Endothelial cell of umbilical vein (primary cell): ENCODE measurements at regions not wholly inside any gene's neighbourhood (a gene's known extent, or its start where the extent isn't known, plus 50 kb on each side); places are given as distances from the start of the nearest gene placed in this dataset.

Experiments used
- BruUV-seq: library from RNA; stranded (reverse); fragments of 400-500 nt; replicated peaks from 2 replicates; lab custom pipeline; 2021; lab: Mats Ljungman, UMichigan
- CTCF ChIA-PET: fragments of 300-600, 350-600 bp; sonication (Branson Sonifier 250); formaldehyde crosslinking; loops from one replicate; lab custom pipeline; 2021; ENCODE audit warnings: antibody characterized with exemption, inconsistent platforms; lab: Charles Lee
- POLR2A ChIA-PET: fragments of 300-600, 350-600 bp; sonication (Branson Sonifier 250); formaldehyde crosslinking; loops from one replicate; lab custom pipeline; 2021; ENCODE audit warnings: antibody characterized with exemption, inconsistent platforms; lab: Charles Lee
- DNase-seq: peaks from one replicate; pipeline ENCODE4 v3.0.0-alpha.2; 2011; ENCODE audit warnings: low read depth, low spot score
- FAIRE-seq: peaks from 2 replicates; lab custom pipeline; 2011; peaks lifted over from hg19 to GRCh38; lab: Jason Lieb, UNC
- H2AFZ ChIP-seq: 2 replicates; pipeline ENCODE4 v1.6.0; 2012; ENCODE audit warnings: low read depth, low read length, control low read depth, inconsistent platforms
- H3K27ac ChIP-seq: 2 replicates; pipeline ENCODE4 v1.5.1; 2011; ENCODE audit warnings: low read depth, mild to moderate bottlenecking, control low read depth, low read length, moderate library complexity; ENCODE audit not compliant: insufficient read depth
- H3K27me3 ChIP-seq, 2 experiments: 2 replicates each; pipeline versions ENCODE4 v1.6.0 to v1.6.1; 2011; ENCODE audit warnings: low read length in 2 of 2, mixed read lengths in 1 of 2; ENCODE audit not compliant: control insufficient read depth in 2 of 2, insufficient read depth in 2 of 2
- H3K36me3 ChIP-seq, 2 experiments: 2 replicates in 1 of 2; 3 replicates in 1 of 2; pipeline ENCODE4 v1.5.1; 2011; ENCODE audit warnings: low read length in 2 of 2, mild to moderate bottlenecking in 1 of 2, moderate library complexity in 1 of 2; ENCODE audit not compliant: control insufficient read depth in 2 of 2, insufficient read depth in 2 of 2; ENCODE audit errors: extremely low read depth in 1 of 2
- H3K4me1 ChIP-seq: 3 replicates; pipeline ENCODE4 v1.5.1; 2011; ENCODE audit warnings: mild to moderate bottlenecking, low read length; ENCODE audit not compliant: control insufficient read depth, insufficient read depth; ENCODE audit errors: extremely low read depth
- H3K4me2 ChIP-seq: 2 replicates; pipeline ENCODE4 v1.6.1; 2011; ENCODE audit warnings: low read length, control low read depth, mixed read lengths; ENCODE audit not compliant: insufficient read depth
- H3K4me3 ChIP-seq, 3 experiments: fragments of 200-600 bp in 1 of 3; sonication (generic), shearing (Covaris generic) in 1 of 3; replicated peaks in 1 of 3; 2 replicates each; pipeline ENCODE4 v1.5.1; 2011 to 2016; ENCODE audit warnings: control low read depth in 3 of 3, low read length in 3 of 3, mild to moderate bottlenecking in 2 of 3, inconsistent platforms in 1 of 3, low read depth in 1 of 3, moderate library complexity in 1 of 3; ENCODE audit not compliant: insufficient read depth in 1 of 3
- H3K79me2 ChIP-seq: 2 replicates; pipeline ENCODE4 v1.6.0; 2012; ENCODE audit warnings: low read length, inconsistent platforms; ENCODE audit not compliant: control insufficient read depth, insufficient read depth
- H3K9ac ChIP-seq: replicated peaks from 2 replicates; pipeline ENCODE3; 2011; ENCODE audit warnings: low read length, control low read depth; ENCODE audit not compliant: insufficient read depth; ENCODE audit errors: extremely low read depth
- H3K9me1 ChIP-seq: replicated peaks from 3 replicates; pipeline ENCODE4 v1.6.0; 2011; ENCODE audit warnings: mild to moderate bottlenecking, low read length; ENCODE audit not compliant: control insufficient read depth, insufficient read depth; ENCODE audit errors: extremely low read depth
- H3K9me3 ChIP-seq: replicated peaks from 2 replicates; pipeline ENCODE4 v1.5.1; 2012; ENCODE audit warnings: low read length, inconsistent platforms; ENCODE audit not compliant: control insufficient read depth, insufficient read depth
- H4K20me1 ChIP-seq: replicated peaks from 2 replicates; pipeline ENCODE3; 2011; ENCODE audit warnings: mild to moderate bottlenecking, low read length; ENCODE audit not compliant: control insufficient read depth, insufficient read depth; ENCODE audit errors: extremely low read depth
- EZH2 ChIP-seq: IDR thresholded peaks from 2 replicates; pipeline ENCODE4 v1.6.1; 2012; ENCODE audit warnings: borderline replicate concordance, low read depth, mild to moderate bottlenecking, moderate library complexity, low read length, inconsistent platforms; ENCODE audit not compliant: severe bottlenecking
- FOS ChIP-seq: IDR thresholded peaks from 2 replicates; pipeline ENCODE4 v1.6.1; 2011; ENCODE audit warnings: mild to moderate bottlenecking, low read length, moderate library complexity, borderline replicate concordance; ENCODE audit not compliant: insufficient read depth
- JUN ChIP-seq: IDR thresholded peaks from 2 replicates; pipeline ENCODE4 v1.6.1; 2011; ENCODE audit warnings: borderline replicate concordance, low read depth; ENCODE audit not compliant: insufficient read length, insufficient read depth
- MAX ChIP-seq: IDR thresholded peaks from 2 replicates; pipeline ENCODE4 v1.6.1; 2011; ENCODE audit not compliant: insufficient read depth, insufficient read length
- MYC ChIP-seq: IDR thresholded peaks from one replicate; pipeline ENCODE4 v1.6.1; 2011; ENCODE audit warnings: mild to moderate bottlenecking, low read depth, low read length
- POLR2A ChIP-seq: IDR thresholded peaks from 2 replicates; pipeline ENCODE4 v1.6.1; 2012; ENCODE audit warnings: low read depth, mild to moderate bottlenecking, control low read depth, low read length
- POLR2AphosphoS5 ChIP-seq: IDR thresholded peaks from 2 replicates; pipeline ENCODE4 v1.6.1; 2012; ENCODE audit warnings: low read depth, mild to moderate bottlenecking, control low read depth, low read length, moderate library complexity; ENCODE audit not compliant: insufficient read depth
- dilution Hi-C: fragments of 300-500 bp; cut with MboI; formaldehyde crosslinking; loops from one replicate; pipeline ENCODE4 v1.15.0; 2019; ENCODE audit warnings: low sequenced_read_pairs; ENCODE audit not compliant: extremely low pct_ligation_motif_present
- intact Hi-C: fragments of 100-400 bp; cut with micrococcal nuclease; formaldehyde crosslinking; loops from one replicate; pipeline ENCODE4 v1.10.0; 2022
- TF ChIP-seq, protein P1 (sequence below), 2 donors: IDR thresholded peaks; 1 replicate in 1 of 2; 2 replicates in 1 of 2; pipeline ENCODE4 v1.5.1; 2011; ENCODE audit warnings: low read length in 2 of 2, mild to moderate bottlenecking in 2 of 2, moderate library complexity in 2 of 2, control low read depth in 1 of 2, inconsistent platforms in 1 of 2, low read depth in 1 of 2; ENCODE audit not compliant: insufficient read depth in 1 of 2; ENCODE audit errors: extremely low read depth in 1 of 2

DNA sequence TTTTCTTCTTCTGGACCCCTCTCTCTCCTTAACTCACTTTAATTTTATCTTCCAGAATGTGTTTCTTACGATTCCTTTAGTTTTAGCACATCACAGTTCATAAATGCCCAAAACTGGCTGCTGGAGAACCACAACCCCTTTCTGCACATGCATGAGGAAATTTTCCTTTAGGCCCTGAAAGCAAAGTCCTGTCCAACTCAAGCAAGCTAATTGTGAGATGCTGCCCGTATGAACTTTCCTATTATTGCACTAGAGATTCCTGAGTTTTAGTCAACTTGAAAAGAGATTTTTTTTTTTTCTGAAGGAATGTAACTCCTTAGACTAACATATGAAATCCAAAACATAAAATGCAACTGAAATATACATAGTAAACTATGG is 52.1 kb upstream of the DAB2 start:
- TF ChIP-seq EZH2 (no peak), POLR2A (no peak), MYC (no peak), JUN (no peak), FOS (no peak), POLR2AphosphoS5 (no peak), MAX (no peak)
- TF ChIP-seq, protein P1, sequence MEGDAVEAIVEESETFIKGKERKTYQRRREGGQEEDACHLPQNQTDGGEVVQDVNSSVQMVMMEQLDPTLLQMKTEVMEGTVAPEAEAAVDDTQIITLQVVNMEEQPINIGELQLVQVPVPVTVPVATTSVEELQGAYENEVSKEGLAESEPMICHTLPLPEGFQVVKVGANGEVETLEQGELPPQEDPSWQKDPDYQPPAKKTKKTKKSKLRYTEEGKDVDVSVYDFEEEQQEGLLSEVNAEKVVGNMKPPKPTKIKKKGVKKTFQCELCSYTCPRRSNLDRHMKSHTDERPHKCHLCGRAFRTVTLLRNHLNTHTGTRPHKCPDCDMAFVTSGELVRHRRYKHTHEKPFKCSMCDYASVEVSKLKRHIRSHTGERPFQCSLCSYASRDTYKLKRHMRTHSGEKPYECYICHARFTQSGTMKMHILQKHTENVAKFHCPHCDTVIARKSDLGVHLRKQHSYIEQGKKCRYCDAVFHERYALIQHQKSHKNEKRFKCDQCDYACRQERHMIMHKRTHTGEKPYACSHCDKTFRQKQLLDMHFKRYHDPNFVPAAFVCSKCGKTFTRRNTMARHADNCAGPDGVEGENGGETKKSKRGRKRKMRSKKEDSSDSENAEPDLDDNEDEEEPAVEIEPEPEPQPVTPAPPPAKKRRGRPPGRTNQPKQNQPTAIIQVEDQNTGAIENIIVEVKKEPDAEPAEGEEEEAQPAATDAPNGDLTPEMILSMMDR (IDR thresholded peaks at IDR 0.05; ENCODE audit: extremely low read depth in 1 of 2, insufficient read depth in 1 of 2, low read depth in 1 of 2, low read length in 2 of 2): no peak
- POLR2A ChIA-PET: interaction anchor here (1.5 kb wide), 1 partner anchor 52 kb away, joined by 9 read pairs; the partner anchor contains the start of gene DAB2
- no peak overlapping the region for H3K27ac ChIP-seq
- H4K20me1 ChIP-seq: no peaks in the 10 kb centered on the region
- H3K79me2 ChIP-seq: no peaks in the 10 kb centered on the region
- no peaks in the 10 kb centered on the region for H3K9me3 ChIP-seq
- peaks cover 9% of the 10 kb centered on the region for H3K4me1 ChIP-seq
- no peak for DNase-seq
- dilution Hi-C loops (no loop called here), intact Hi-C loops (loop anchor here (2.0 kb wide), 1 partner anchor 50 kb away; no protein-coding TSS in a partner anchor)
- H3K36me3 ChIP-seq: no peaks in the 10 kb centered on the region
- no peak for FAIRE-seq
- CTCF ChIA-PET: interaction anchor here (0.8 to 2.2 kb wide), 14 partner anchors 10 to 259 kb away, joined by 3 to 14 read pairs (median 4); partner anchors contain the start of gene DAB2
- H3K27me3 ChIP-seq: no peaks in the 10 kb centered on the region
- no peak overlapping the region for H3K4me3 ChIP-seq
- no peak overlapping the region for H3K4me2 ChIP-seq
- H3K9me1 ChIP-seq: no peaks in the 10 kb centered on the region
- H3K9ac ChIP-seq: no peak overlapping the region
- BruUV-seq: no TSS peak
- peak overlapping the region; percentile 84 for H2AFZ ChIP-seq
